WTC11 (cell line): ENCODE measurements at regions not wholly inside any gene's neighbourhood (a gene's known extent, or its start where the extent isn't known, plus 50 kb on each side); places are given as distances from the start of the nearest gene placed in this dataset.
A peak's percentile ranks its signal among the peaks of the same experiment; 100 is the strongest.

Experiments used
- ATAC-seq: fragments of 200-7000 bp; cut with Tn5 transposase; 2 replicates; pipeline ENCODE4 v1.10.0; 2021; ENCODE audit warnings: mild to moderate bottlenecking, moderate library complexity
- CTCF ChIA-PET: fragments of 300-600 bp; sonication (Branson Sonifier 250); formaldehyde crosslinking; loops from one replicate; lab custom pipeline; 2021; ENCODE audit warnings: antibody characterized with exemption; lab: Charles Lee
- POLR2A ChIA-PET: fragments of 350-600 bp; sonication (Branson Sonifier 250); formaldehyde crosslinking; loops from one replicate; lab custom pipeline; 2021; ENCODE audit warnings: antibody characterized with exemption; lab: Charles Lee
- DNase-seq: peaks from one replicate; pipeline ENCODE4 v3.0.0; 2021; ENCODE audit warnings: low spot score
- H3K27ac Mint-ChIP-seq: 2 replicates; pipeline ENCODE4 v1.8.0; 2021; ENCODE audit warnings: mixed read lengths
- H3K27me3 Mint-ChIP-seq: 2 replicates; pipeline ENCODE4 v1.8.0; 2021; ENCODE audit warnings: low read depth, mild to moderate bottlenecking, moderate library complexity, mixed read lengths
- H3K36me3 Mint-ChIP-seq: 2 replicates; pipeline ENCODE4 v1.8.0; 2021; ENCODE audit warnings: mixed read lengths
- H3K4me1 Mint-ChIP-seq: 2 replicates; pipeline ENCODE4 v1.8.0; 2022; ENCODE audit warnings: mixed read lengths
- H3K4me3 Mint-ChIP-seq: 2 replicates; pipeline ENCODE4 v1.8.0; 2021; ENCODE audit warnings: mild to moderate bottlenecking, moderate library complexity, mixed read lengths
- H3K9me3 Mint-ChIP-seq: 2 replicates; pipeline ENCODE4 v1.8.0; 2021; ENCODE audit warnings: mixed read lengths
- ATF6 ChIP-seq: sonication (generic); formaldehyde crosslinking; IDR thresholded peaks from 2 replicates; pipeline ENCODE4 v1.8.1; 2023; ENCODE audit warnings: mild to moderate bottlenecking, missing genetic modification reagents
- CREB1 ChIP-seq: sonication (generic); formaldehyde crosslinking; IDR thresholded peaks from 2 replicates; pipeline ENCODE4 v1.8.0; 2023; ENCODE audit warnings: mild to moderate bottlenecking, missing genetic modification reagents
- EMX1 ChIP-seq: fragments of 250-450 bp; sonication (Bioruptor Pico); IDR thresholded peaks from 2 replicates; pipeline ENCODE4 v1.8.0; 2021; ENCODE audit warnings: mild to moderate bottlenecking
- FOXK1 ChIP-seq: sonication (generic); formaldehyde crosslinking; IDR thresholded peaks from 2 replicates; pipeline ENCODE4 v1.8.0; 2022; ENCODE audit warnings: mild to moderate bottlenecking, moderate library complexity, missing genetic modification reagents
- FOXP4 ChIP-seq: sonication (generic); formaldehyde crosslinking; IDR thresholded peaks from 2 replicates; pipeline ENCODE4 v1.8.0; 2022; ENCODE audit warnings: mild to moderate bottlenecking, missing genetic modification reagents
- GRHL2 ChIP-seq: fragments of 250-450 bp; sonication (Bioruptor Pico); IDR thresholded peaks from 2 replicates; pipeline ENCODE4 v1.8.0; 2022; ENCODE audit warnings: mild to moderate bottlenecking, moderate library complexity; ENCODE audit not compliant: insufficient replicate concordance, severe bottlenecking
- NFATC4 ChIP-seq: fragments of 250-450 bp; sonication (Bioruptor Pico); IDR thresholded peaks from 2 replicates; pipeline ENCODE4 v1.9.0; 2021; ENCODE audit warnings: mild to moderate bottlenecking
- NFYB ChIP-seq: sonication (generic); formaldehyde crosslinking; conservative IDR thresholded peaks from 2 replicates; pipeline ENCODE4 v1.8.0; 2022; ENCODE audit warnings: low read depth, missing genetic modification reagents
- NR1H2 ChIP-seq: sonication (generic); formaldehyde crosslinking; IDR thresholded peaks from 2 replicates; pipeline ENCODE4 v1.9.0; 2021; ENCODE audit warnings: mild to moderate bottlenecking, moderate library complexity, missing genetic modification reagents
- PRRX2 ChIP-seq: fragments of 250-450 bp; sonication (Bioruptor Pico); IDR thresholded peaks from 2 replicates; pipeline ENCODE4 v1.8.0; 2021; ENCODE audit warnings: mild to moderate bottlenecking
- TCF7 ChIP-seq: sonication (generic); formaldehyde crosslinking; IDR thresholded peaks from 2 replicates; pipeline ENCODE4 v1.8.0; 2022; ENCODE audit warnings: mild to moderate bottlenecking, low read depth, missing genetic modification reagents, moderate library complexity
- TP53 ChIP-seq: sonication (generic); formaldehyde crosslinking; IDR thresholded peaks from 2 replicates; pipeline ENCODE4 v1.8.1; 2023; ENCODE audit warnings: mild to moderate bottlenecking, missing genetic modification reagents
- ZNF121 ChIP-seq: sonication (generic); formaldehyde crosslinking; IDR thresholded peaks from 2 replicates; pipeline ENCODE4 v1.8.0; 2023; ENCODE audit warnings: missing genetic modification reagents
- ZNF219 ChIP-seq: sonication (generic); formaldehyde crosslinking; IDR thresholded peaks from 2 replicates; pipeline ENCODE4 v1.8.0; 2023; ENCODE audit warnings: missing genetic modification reagents, mild to moderate bottlenecking, borderline replicate concordance
- ZNF232 ChIP-seq: sonication (generic); formaldehyde crosslinking; IDR thresholded peaks from 2 replicates; pipeline ENCODE4 v1.8.0; 2022; ENCODE audit warnings: mild to moderate bottlenecking, missing genetic modification reagents
- ZNF317 ChIP-seq: sonication (generic); formaldehyde crosslinking; IDR thresholded peaks from 2 replicates; pipeline ENCODE4 v1.8.1; 2023; ENCODE audit warnings: low read depth, mild to moderate bottlenecking, moderate library complexity, missing genetic modification reagents, borderline replicate concordance
- TF ChIP-seq, protein P1 (sequence below): sonication (generic); formaldehyde crosslinking; IDR thresholded peaks from 2 replicates; pipeline ENCODE4 v1.8.0; 2023; ENCODE audit warnings: missing genetic modification reagents
- TF ChIP-seq, protein P2 (sequence below): fragments of 200-600 bp; IDR thresholded peaks from 2 replicates; pipeline ENCODE4 v1.8.0; 2022; ENCODE audit warnings: antibody characterized with exemption
- TF ChIP-seq, protein P3 (sequence below): sonication (generic); formaldehyde crosslinking; IDR thresholded peaks from 2 replicates; pipeline ENCODE4 v1.8.0; 2022; ENCODE audit warnings: mild to moderate bottlenecking, missing genetic modification reagents

- TF ChIP-seq, protein P1, sequence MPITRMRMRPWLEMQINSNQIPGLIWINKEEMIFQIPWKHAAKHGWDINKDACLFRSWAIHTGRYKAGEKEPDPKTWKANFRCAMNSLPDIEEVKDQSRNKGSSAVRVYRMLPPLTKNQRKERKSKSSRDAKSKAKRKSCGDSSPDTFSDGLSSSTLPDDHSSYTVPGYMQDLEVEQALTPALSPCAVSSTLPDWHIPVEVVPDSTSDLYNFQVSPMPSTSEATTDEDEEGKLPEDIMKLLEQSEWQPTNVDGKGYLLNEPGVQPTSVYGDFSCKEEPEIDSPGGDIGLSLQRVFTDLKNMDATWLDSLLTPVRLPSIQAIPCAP (CRISPR knock-in tag), result no peak
- TF ChIP-seq EMX1 (CRISPR knock-in tag) (no peak), ZNF317 (CRISPR knock-in tag) (no peak), ATF6 (CRISPR knock-in tag) (no peak), ZNF232 (no peak), NR1H2 (CRISPR knock-in tag) (no peak), CREB1 (CRISPR knock-in tag) (no peak), FOXP4 (CRISPR knock-in tag) (no peak)
- TF ChIP-seq, protein P2, sequence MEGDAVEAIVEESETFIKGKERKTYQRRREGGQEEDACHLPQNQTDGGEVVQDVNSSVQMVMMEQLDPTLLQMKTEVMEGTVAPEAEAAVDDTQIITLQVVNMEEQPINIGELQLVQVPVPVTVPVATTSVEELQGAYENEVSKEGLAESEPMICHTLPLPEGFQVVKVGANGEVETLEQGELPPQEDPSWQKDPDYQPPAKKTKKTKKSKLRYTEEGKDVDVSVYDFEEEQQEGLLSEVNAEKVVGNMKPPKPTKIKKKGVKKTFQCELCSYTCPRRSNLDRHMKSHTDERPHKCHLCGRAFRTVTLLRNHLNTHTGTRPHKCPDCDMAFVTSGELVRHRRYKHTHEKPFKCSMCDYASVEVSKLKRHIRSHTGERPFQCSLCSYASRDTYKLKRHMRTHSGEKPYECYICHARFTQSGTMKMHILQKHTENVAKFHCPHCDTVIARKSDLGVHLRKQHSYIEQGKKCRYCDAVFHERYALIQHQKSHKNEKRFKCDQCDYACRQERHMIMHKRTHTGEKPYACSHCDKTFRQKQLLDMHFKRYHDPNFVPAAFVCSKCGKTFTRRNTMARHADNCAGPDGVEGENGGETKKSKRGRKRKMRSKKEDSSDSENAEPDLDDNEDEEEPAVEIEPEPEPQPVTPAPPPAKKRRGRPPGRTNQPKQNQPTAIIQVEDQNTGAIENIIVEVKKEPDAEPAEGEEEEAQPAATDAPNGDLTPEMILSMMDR, result no peak
Observed at GRCh38 chr18:41268271-41268670, 686.8 kb upstream of the PIK3C3 start (continued).

- DNase-seq, result no peak
- H3K36me3 Mint-ChIP-seq, result no peaks in the 10 kb centered on the region
- H3K27ac Mint-ChIP-seq, result no peak overlapping the region
- no peaks in the 10 kb centered on the region for H3K27me3 Mint-ChIP-seq
- CTCF ChIA-PET, result no interaction called here
- no peak overlapping the region for H3K4me3 Mint-ChIP-seq
- TF ChIP-seq TCF7 (no peak), GRHL2 (CRISPR knock-in tag) (no peak), FOXK1 (CRISPR knock-in tag) (no peak)
- H3K4me1 Mint-ChIP-seq, result peaks cover 17% of the 10 kb centered on the region
- ATAC-seq, result no peak
- peaks cover 8% of the 10 kb centered on the region for H3K9me3 Mint-ChIP-seq
- POLR2A ChIA-PET, result no interaction called here
Observed at GRCh38 chr18:41266616-41267015, 688.4 kb upstream of the PIK3C3 start.

DNA sequence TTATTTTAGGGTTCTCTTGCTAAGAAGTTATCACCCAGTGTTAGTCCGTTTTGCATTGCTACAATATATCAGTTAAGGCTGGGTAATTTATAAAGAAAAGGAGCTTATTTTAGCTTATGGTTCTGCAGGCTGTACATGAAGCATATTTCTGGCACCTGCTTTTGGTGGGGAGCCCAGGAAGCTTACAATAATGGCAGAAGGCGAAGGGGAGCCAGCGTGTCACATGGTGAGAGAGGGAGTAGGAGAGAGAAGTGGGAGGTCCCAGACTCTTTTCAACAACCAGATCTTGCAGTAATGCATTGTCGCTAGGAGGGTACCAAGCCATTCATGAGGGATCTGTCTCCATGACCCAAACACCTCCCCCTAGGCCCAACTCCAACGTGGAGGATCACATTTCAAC, 688.8 kb upstream of the PIK3C3 start:
- Mint-ChIP-seq H3K4me3 (no peak overlapping the region), H3K4me1 (peaks cover 17% of the 10 kb centered on the region), H3K9me3 (peaks cover 10% of the 10 kb centered on the region), H3K27me3 (no peaks in the 10 kb centered on the region), H3K36me3 (no peaks in the 10 kb centered on the region), H3K27ac (no peak overlapping the region)
- ATAC-seq, result no peak
- no peak for TF ChIP-seq NFYB (CRISPR knock-in tag)
- no peak for TF ChIP-seq ZNF219
- TF ChIP-seq NFATC4 (CRISPR knock-in tag), result no peak
- ChIA-PET POLR2A (no interaction called here), CTCF (no interaction called here)
- no peak for DNase-seq

- H3K9me3 Mint-ChIP-seq, result peaks cover 10% of the 10 kb centered on the region
- ATAC-seq, result no peak
- no peaks in the 10 kb centered on the region for H3K36me3 Mint-ChIP-seq
- no peak for DNase-seq
- POLR2A ChIA-PET, result no interaction called here
- 0 out of 2 replicates have a peak overlapping the region, but pooled peaks have one; percentile 20 for H3K27ac Mint-ChIP-seq
- H3K27me3 Mint-ChIP-seq, result no peaks in the 10 kb centered on the region
- H3K4me1 Mint-ChIP-seq, result peaks cover 17% of the 10 kb centered on the region
- TF ChIP-seq TP53 (CRISPR knock-in tag), result no peak
- TF ChIP-seq, protein P3, sequence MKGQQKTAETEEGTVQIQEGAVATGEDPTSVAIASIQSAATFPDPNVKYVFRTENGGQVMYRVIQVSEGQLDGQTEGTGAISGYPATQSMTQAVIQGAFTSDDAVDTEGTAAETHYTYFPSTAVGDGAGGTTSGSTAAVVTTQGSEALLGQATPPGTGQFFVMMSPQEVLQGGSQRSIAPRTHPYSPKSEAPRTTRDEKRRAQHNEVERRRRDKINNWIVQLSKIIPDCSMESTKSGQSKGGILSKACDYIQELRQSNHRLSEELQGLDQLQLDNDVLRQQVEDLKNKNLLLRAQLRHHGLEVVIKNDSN (CRISPR knock-in tag), result no peak
- no peak for TF ChIP-seq PRRX2
- no peak for TF ChIP-seq ZNF121 (CRISPR knock-in tag)
- TF ChIP-seq NFYB (CRISPR knock-in tag), result no peak
- TF ChIP-seq, all 79 proteins: peak for 0
- H3K4me3 Mint-ChIP-seq, result no peak overlapping the region
- CTCF ChIA-PET, result no interaction called here
Observed at GRCh38 chr18:41265047-41265446, 690.0 kb upstream of the PIK3C3 start.
